Duodenal mucosa (tissue), 2 donors: ENCODE measurements at regions not wholly inside any gene's neighbourhood (a gene's known extent, or its start where the extent isn't known, plus 50 kb on each side); places are given as distances from the start of the nearest gene placed in this dataset.
"Not testable (repeated sequence)": the region's sequence is repeated elsewhere in the genome, so short reads cannot be mapped to it uniquely, and the experiment has no call there.

ENCODE experiments used
- H3K27ac ChIP-seq: one replicate; pipeline ENCODE4 v1.7.0; 2013; ENCODE audit warnings: low read depth, low read length
- H3K27me3 ChIP-seq, 2 donors: one replicate each; pipeline ENCODE4 v1.7.0; 2013; ENCODE audit warnings: low read length in 2 of 2, control low read depth in 1 of 2; ENCODE audit not compliant: insufficient read depth in 2 of 2, control insufficient read depth in 1 of 2
- H3K36me3 ChIP-seq, 2 donors: one replicate each; pipeline ENCODE4 v1.7.0; 2013; ENCODE audit warnings: low read length in 2 of 2, control low read depth in 1 of 2; ENCODE audit not compliant: insufficient read depth in 2 of 2, control insufficient read depth in 1 of 2
- H3K4me1 ChIP-seq, 2 donors: one replicate each; pipeline ENCODE4 v1.7.0; 2013; ENCODE audit warnings: low read length in 2 of 2, control low read depth in 1 of 2; ENCODE audit not compliant: insufficient read depth in 2 of 2, control insufficient read depth in 1 of 2
- H3K4me3 ChIP-seq, 2 donors: one replicate each; pipeline ENCODE4 v1.7.0; 2013; ENCODE audit warnings: low read length in 2 of 2, low read depth in 1 of 2
- H3K9ac ChIP-seq, 2 donors: one replicate each; pipeline ENCODE4 v1.7.0; 2013; ENCODE audit warnings: low read length in 2 of 2, low read depth in 1 of 2
- H3K9me3 ChIP-seq, 2 donors: one replicate each; pipeline ENCODE4 v1.7.0; 2013; ENCODE audit warnings: low read length in 2 of 2, control low read depth in 1 of 2; ENCODE audit not compliant: control insufficient read depth in 1 of 2

- no peaks in the 10 kb centered on the region for H3K9me3 ChIP-seq
- no peaks in the 10 kb centered on the region for H3K4me1 ChIP-seq
- H3K36me3 ChIP-seq, result no peaks in the 10 kb centered on the region
- H3K27me3 ChIP-seq, result no peaks in the 10 kb centered on the region
- H3K4me3 ChIP-seq, result no peak overlapping the region
- H3K27ac ChIP-seq, result no peak overlapping the region
- H3K9ac ChIP-seq, result no peak overlapping the region
Observed at GRCh38 chr14:106067935-106068334, 541.6 kb downstream of the TMEM121 start.

DNA sequence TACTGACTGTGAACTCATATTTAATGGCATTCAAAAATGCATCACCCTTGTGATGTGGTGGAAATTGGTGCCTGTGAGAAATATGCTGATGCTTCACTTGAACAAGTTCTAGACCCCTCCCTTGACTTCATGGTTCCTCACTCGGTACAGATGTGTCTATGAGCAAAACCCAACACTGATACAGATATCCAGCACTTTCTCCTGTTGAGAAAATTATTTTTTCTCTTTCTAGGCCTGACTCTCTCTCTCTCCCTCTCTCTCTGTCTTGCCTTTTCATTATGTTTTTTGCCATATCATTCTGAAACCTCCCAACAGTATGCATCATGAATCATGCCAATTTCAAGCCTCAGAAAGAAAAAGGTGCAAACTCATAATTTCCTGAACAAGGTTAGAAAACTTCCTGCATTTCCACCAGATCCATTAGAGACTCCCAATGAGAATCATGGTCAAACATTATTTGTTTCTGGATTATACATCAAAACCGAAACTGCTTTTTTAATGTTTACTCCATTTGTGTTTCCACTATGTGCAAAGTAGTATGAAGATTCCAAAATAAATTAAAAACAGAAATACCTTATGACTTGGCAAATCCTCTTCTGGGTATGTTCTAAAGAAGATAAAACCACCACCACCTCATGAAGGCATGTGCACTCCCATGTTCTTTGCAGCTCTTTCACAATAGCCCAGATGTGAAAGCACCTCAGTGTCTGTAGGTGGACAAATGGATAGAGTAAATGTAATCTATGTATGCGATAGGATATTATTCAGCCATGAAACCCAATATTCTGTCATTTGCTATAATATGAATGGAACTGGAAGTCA is 543.6 kb downstream of the TMEM121 start:
- H3K9me3 ChIP-seq, result no peaks in the 10 kb centered on the region
- no peak overlapping the region for H3K9ac ChIP-seq
- no peak overlapping the region for H3K27ac ChIP-seq
- H3K36me3 ChIP-seq, result no peaks in the 10 kb centered on the region
- no peaks in the 10 kb centered on the region for H3K4me1 ChIP-seq
- no peaks in the 10 kb centered on the region for H3K27me3 ChIP-seq
- no peak overlapping the region for H3K4me3 ChIP-seq

DNA sequence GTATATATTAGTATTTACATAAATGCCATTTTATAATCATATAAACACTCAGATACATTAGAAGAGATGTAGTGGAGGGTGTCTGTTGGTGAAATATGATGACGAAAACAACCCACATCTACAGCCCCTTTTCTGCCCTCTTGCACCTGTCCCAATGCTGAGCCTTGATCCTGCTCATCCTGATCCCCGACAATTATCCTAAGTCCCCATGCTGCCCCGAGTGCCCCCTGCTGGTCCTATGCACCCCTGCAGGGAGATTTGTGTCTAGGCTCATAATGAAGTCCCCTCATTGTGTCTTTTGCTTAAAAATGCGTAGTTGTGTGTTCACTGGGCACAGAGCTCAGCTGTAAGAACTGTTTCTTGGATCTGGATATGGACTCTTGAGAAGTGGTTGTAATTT is 554.5 kb downstream of the TMEM121 start:
- no peaks in the 10 kb centered on the region for H3K4me1 ChIP-seq
- H3K27me3 ChIP-seq, result no peaks in the 10 kb centered on the region
- no peak overlapping the region for H3K9ac ChIP-seq
- no peak overlapping the region for H3K4me3 ChIP-seq
- H3K27ac ChIP-seq, result no peak overlapping the region
- no peaks in the 10 kb centered on the region for H3K9me3 ChIP-seq
- no peaks in the 10 kb centered on the region for H3K36me3 ChIP-seq

DNA sequence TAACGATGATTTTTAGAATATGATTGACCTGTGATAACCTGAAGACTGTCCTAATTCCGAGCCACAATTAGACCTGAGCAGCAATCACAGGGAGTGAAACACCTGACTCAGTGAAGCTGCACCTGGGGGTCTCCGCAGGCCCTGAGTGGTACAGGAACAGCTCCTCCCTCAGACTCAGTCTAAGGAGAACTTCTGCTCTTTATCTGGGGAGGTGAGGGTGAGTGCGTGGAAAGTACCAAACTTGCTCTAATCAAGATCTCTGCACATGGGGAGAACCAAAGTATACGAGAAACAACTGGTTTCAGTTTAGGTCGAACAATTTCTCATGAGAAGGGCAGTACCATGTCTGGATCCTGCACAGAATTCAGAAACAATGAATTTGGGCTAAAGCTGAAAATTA is 555.3 kb downstream of the TMEM121 start:
- not testable (repeated sequence) for H3K4me3 ChIP-seq, H3K9me3 ChIP-seq, H3K27me3 ChIP-seq, H3K4me1 ChIP-seq, H3K9ac ChIP-seq, H3K36me3 ChIP-seq, H3K27ac ChIP-seq

GRCh38 chr14:106083082-106083481 is 556.7 kb downstream of the TMEM121 start:
- Histone ChIP-seq H3K36me3 (no peaks in the 10 kb centered on the region), H3K9me3 (no peaks in the 10 kb centered on the region), H3K9ac (no peak overlapping the region), H3K4me1 (no peaks in the 10 kb centered on the region), H3K27me3 (no peaks in the 10 kb centered on the region), H3K27ac (no peak overlapping the region), H3K4me3 (no peak overlapping the region)

GRCh38 chr14:106087837-106088236 is 561.5 kb downstream of the TMEM121 start:
- H3K36me3 ChIP-seq, result no peaks in the 10 kb centered on the region
- H3K27ac ChIP-seq, result no peak overlapping the region
- no peak overlapping the region for H3K9ac ChIP-seq
- no peak overlapping the region for H3K4me3 ChIP-seq
- H3K9me3 ChIP-seq, result no peaks in the 10 kb centered on the region
- no peaks in the 10 kb centered on the region for H3K27me3 ChIP-seq
- H3K4me1 ChIP-seq, result no peaks in the 10 kb centered on the region

- H3K4me3 ChIP-seq, H3K27ac ChIP-seq, H3K9me3 ChIP-seq: not testable (repeated sequence)
Observed at GRCh38 chr14:106088860-106089259, 562.5 kb downstream of the TMEM121 start.

DNA sequence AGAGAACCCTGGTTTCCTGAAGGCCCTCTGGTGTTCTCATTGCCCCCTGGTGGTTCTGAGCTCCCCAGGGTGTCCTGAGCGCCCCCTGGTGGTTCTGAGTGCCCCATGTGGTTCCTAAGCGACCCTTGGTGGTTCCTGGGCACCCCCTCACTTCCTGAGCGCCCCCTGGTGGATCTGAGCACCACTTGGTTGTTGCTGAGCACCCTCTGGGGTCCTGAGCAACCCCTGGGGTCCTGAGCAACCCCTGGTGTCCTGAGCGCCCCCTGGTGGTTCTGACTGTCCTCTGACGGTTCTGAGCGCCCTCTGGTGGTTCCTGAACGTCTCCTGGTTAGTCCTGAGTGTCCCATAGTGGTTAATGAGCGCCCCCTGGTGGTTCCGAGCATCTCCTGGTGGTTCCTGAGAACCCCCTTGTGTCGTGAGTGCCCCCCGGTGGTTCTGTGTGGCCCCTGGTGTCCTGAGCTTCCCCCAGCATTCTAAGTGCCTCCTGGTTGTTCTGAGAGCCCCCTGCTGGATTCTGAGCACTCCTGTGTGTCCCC is 568.3 kb downstream of the TMEM121 start:
- no peak overlapping the region for H3K9ac ChIP-seq
- no peaks in the 10 kb centered on the region for H3K9me3 ChIP-seq
- no peak overlapping the region for H3K27ac ChIP-seq
- no peak overlapping the region for H3K4me3 ChIP-seq
- no peaks in the 10 kb centered on the region for H3K27me3 ChIP-seq
- no peaks in the 10 kb centered on the region for H3K36me3 ChIP-seq
- no peaks in the 10 kb centered on the region for H3K4me1 ChIP-seq

More at GRCh38 chr14:106088860-106089259, 562.5 kb downstream of the TMEM121 start:
- H3K27me3 ChIP-seq, H3K9ac ChIP-seq, H3K36me3 ChIP-seq, H3K4me1 ChIP-seq: not testable (repeated sequence)

GRCh38 chr14:106107703-106108102 is 581.3 kb downstream of the TMEM121 start:
- Histone ChIP-seq H3K4me1 (no peaks in the 10 kb centered on the region), H3K4me3 (no peak overlapping the region), H3K36me3 (no peaks in the 10 kb centered on the region), H3K27ac (no peak overlapping the region), H3K9ac (no peak overlapping the region), H3K9me3 (no peaks in the 10 kb centered on the region), H3K27me3 (peaks cover 0 to 6% of the 10 kb centered on the region in 2 donors)

DNA sequence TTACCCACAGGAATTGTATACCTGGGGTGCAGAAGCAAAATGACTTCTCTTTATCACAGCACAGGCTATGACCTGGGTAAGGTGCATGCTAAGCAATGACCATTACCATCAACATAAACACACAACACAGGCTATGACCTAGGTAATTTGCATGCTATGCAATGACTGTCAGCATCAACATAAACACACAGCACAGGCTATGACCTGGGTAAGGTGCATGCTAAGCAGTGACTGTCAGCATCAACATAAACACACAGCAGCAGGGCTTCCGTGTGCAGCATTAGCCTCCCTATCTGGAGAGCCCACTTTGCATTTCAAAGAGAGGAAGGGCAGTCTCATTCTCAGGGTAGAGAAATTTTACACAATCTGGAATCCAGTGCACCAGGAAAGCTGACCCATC is 583.0 kb downstream of the TMEM121 start:
- Histone ChIP-seq H3K27ac (no peak overlapping the region), H3K36me3 (no peaks in the 10 kb centered on the region), H3K27me3 (peaks cover 0 to 6% of the 10 kb centered on the region in 2 donors), H3K4me1 (no peaks in the 10 kb centered on the region), H3K9me3 (no peaks in the 10 kb centered on the region), H3K9ac (no peak overlapping the region), H3K4me3 (no peak overlapping the region)
